GM06990 (cell line): ENCODE measurements at regions not wholly inside any gene's neighbourhood (a gene's known extent, or its start where the extent isn't known, plus 50 kb on each side); places are given as distances from the start of the nearest gene placed in this dataset.
A peak's percentile ranks its signal among the peaks of the same experiment; 100 is the strongest.
"Not testable (repeated sequence)": the region's sequence is repeated elsewhere in the genome, so short reads cannot be mapped to it uniquely, and the experiment has no call there.

Experiments
- DNase-seq: peaks from one replicate; pipeline ENCODE4 v3.0.0-alpha.2; 2011; ENCODE audit not compliant: insufficient read length; ENCODE audit errors: extremely low read depth
- H3K27me3 ChIP-seq: replicated peaks from 2 replicates; pipeline ENCODE4 v1.6.0; 2011; ENCODE audit warnings: low read length; ENCODE audit not compliant: control insufficient read depth, insufficient read depth
- H3K36me3 ChIP-seq: 2 replicates; pipeline ENCODE4 v1.5.1; 2011; ENCODE audit warnings: low read length; ENCODE audit not compliant: control insufficient read depth, insufficient read depth
- H3K4me3 ChIP-seq: replicated peaks from 2 replicates; pipeline ENCODE4 v1.5.1; 2011; ENCODE audit warnings: low read depth, mild to moderate bottlenecking, control low read depth, low read length
- CTCF ChIP-seq: IDR thresholded peaks from 2 replicates; pipeline ENCODE4 v1.5.1; 2011; ENCODE audit warnings: low read length, control low read depth, mild to moderate bottlenecking, inconsistent platforms; ENCODE audit not compliant: insufficient read depth, poor library complexity, severe bottlenecking

GRCh38 chrX:131646106-131646505 is 102.2 kb downstream of the OR13H1 start:
- no peak for TF ChIP-seq CTCF
- no peak for DNase-seq
- Histone ChIP-seq H3K27me3 (no peaks in the 10 kb centered on the region), H3K4me3 (no peak overlapping the region), H3K36me3 (no peaks in the 10 kb centered on the region)

GRCh38 chrX:131649741-131650140 is 105.9 kb downstream of the OR13H1 start:
- Histone ChIP-seq H3K36me3 (no peaks in the 10 kb centered on the region), H3K27me3 (no peaks in the 10 kb centered on the region), H3K4me3 (no peak overlapping the region)
- no peak for TF ChIP-seq CTCF
- DNase-seq = no peak

- no peaks in the 10 kb centered on the region for H3K27me3 ChIP-seq
- H3K36me3 ChIP-seq = no peaks in the 10 kb centered on the region
- no peak for DNase-seq
- no peak overlapping the region for H3K4me3 ChIP-seq
- TF ChIP-seq CTCF = no peak
These were observed 107.0 kb downstream of the OR13H1 start for GRCh38 chrX:131650637-131651410.

- H3K4me3 ChIP-seq, H3K27me3 ChIP-seq, DNase-seq, H3K36me3 ChIP-seq: not testable (repeated sequence)
These were observed 119.9 kb downstream of the OR13H1 start for GRCh38 chrX:131663726-131664125.

- no peak for DNase-seq
- no peak for TF ChIP-seq CTCF
- Histone ChIP-seq H3K27me3 (no peaks in the 10 kb centered on the region), H3K4me3 (no peak overlapping the region), H3K36me3 (no peaks in the 10 kb centered on the region)
These were observed 127.9 kb downstream of the OR13H1 start for GRCh38 chrX:131671735-131672134.

GRCh38 chrX:131675596-131676194 is 131.8 kb downstream of the OR13H1 start:
- DNase-seq = no peak
- Histone ChIP-seq H3K36me3 (no peaks in the 10 kb centered on the region), H3K27me3 (no peaks in the 10 kb centered on the region), H3K4me3 (no peak overlapping the region)
- peak; percentile 76 for TF ChIP-seq CTCF
